ENCODE measurements at regions not wholly inside any gene's neighbourhood (a gene's known extent, or its start where the extent isn't known, plus 50 kb on each side); places are given as distances from the start of the nearest gene placed in this dataset.

DNA sequence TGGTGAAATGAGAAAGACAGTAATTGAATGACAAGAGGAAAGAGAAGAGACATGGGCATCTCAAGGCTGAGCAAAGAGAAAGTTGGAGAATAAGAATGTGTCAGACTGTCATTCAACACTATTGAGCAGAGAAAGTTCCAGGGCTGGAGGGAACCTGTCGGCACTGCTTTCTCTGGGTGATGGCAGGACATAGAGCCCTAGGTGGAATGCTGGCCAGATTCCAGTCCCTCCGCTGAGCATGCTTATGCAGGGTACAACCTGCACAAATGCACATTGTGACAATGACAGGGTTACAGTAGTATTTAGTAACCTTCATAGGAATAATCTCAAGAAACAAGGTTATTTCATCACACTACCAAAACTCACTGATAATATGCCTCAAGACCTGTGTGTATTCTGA lies 582.8 kb downstream of the ADCYAP1 start:
- peaks cover 15% of the 10 kb centered on the region for H3K9me3 Mint-ChIP-seq
- H3K27me3 Mint-ChIP-seq (ENCODE audit: low read depth): peaks cover 2% of the 10 kb centered on the region; the same call in 1 of the 2 replicates
- CTCF ChIA-PET: no interaction called here
- H3K36me3 Mint-ChIP-seq: no peaks in the 10 kb centered on the region
- POLR2A ChIA-PET: no interaction called here
- TF ChIP-seq NFYB (CRISPR knock-in tag; conservative IDR thresholded peaks at IDR 0.05; ENCODE audit: low read depth) (no peak), NFE2L1 (CRISPR knock-in tag; IDR thresholded peaks at IDR 0.05) (no peak)
- TF ChIP-seq, protein P1, sequence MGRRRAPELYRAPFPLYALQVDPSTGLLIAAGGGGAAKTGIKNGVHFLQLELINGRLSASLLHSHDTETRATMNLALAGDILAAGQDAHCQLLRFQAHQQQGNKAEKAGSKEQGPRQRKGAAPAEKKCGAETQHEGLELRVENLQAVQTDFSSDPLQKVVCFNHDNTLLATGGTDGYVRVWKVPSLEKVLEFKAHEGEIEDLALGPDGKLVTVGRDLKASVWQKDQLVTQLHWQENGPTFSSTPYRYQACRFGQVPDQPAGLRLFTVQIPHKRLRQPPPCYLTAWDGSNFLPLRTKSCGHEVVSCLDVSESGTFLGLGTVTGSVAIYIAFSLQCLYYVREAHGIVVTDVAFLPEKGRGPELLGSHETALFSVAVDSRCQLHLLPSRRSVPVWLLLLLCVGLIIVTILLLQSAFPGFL (CRISPR knock-in tag; IDR thresholded peaks at IDR 0.05; ENCODE audit: borderline replicate concordance): no peak
- TF ChIP-seq, protein P2, sequence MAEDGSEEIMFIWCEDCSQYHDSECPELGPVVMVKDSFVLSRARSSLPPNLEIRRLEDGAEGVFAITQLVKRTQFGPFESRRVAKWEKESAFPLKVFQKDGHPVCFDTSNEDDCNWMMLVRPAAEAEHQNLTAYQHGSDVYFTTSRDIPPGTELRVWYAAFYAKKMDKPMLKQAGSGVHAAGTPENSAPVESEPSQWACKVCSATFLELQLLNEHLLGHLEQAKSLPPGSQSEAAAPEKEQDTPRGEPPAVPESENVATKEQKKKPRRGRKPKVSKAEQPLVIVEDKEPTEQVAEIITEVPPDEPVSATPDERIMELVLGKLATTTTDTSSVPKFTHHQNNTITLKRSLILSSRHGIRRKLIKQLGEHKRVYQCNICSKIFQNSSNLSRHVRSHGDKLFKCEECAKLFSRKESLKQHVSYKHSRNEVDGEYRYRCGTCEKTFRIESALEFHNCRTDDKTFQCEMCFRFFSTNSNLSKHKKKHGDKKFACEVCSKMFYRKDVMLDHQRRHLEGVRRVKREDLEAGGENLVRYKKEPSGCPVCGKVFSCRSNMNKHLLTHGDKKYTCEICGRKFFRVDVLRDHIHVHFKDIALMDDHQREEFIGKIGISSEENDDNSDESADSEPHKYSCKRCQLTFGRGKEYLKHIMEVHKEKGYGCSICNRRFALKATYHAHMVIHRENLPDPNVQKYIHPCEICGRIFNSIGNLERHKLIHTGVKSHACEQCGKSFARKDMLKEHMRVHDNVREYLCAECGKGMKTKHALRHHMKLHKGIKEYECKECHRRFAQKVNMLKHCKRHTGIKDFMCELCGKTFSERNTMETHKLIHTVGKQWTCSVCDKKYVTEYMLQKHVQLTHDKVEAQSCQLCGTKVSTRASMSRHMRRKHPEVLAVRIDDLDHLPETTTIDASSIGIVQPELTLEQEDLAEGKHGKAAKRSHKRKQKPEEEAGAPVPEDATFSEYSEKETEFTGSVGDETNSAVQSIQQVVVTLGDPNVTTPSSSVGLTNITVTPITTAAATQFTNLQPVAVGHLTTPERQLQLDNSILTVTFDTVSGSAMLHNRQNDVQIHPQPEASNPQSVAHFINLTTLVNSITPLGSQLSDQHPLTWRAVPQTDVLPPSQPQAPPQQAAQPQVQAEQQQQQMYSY (CRISPR knock-in tag; IDR thresholded peaks at IDR 0.05): no peak
- TF ChIP-seq, protein P3, sequence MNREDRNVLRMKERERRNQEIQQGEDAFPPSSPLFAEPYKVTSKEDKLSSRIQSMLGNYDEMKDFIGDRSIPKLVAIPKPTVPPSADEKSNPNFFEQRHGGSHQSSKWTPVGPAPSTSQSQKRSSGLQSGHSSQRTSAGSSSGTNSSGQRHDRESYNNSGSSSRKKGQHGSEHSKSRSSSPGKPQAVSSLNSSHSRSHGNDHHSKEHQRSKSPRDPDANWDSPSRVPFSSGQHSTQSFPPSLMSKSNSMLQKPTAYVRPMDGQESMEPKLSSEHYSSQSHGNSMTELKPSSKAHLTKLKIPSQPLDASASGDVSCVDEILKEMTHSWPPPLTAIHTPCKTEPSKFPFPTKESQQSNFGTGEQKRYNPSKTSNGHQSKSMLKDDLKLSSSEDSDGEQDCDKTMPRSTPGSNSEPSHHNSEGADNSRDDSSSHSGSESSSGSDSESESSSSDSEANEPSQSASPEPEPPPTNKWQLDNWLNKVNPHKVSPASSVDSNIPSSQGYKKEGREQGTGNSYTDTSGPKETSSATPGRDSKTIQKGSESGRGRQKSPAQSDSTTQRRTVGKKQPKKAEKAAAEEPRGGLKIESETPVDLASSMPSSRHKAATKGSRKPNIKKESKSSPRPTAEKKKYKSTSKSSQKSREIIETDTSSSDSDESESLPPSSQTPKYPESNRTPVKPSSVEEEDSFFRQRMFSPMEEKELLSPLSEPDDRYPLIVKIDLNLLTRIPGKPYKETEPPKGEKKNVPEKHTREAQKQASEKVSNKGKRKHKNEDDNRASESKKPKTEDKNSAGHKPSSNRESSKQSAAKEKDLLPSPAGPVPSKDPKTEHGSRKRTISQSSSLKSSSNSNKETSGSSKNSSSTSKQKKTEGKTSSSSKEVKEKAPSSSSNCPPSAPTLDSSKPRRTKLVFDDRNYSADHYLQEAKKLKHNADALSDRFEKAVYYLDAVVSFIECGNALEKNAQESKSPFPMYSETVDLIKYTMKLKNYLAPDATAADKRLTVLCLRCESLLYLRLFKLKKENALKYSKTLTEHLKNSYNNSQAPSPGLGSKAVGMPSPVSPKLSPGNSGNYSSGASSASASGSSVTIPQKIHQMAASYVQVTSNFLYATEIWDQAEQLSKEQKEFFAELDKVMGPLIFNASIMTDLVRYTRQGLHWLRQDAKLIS (CRISPR knock-in tag; IDR thresholded peaks at IDR 0.05; ENCODE audit: borderline replicate concordance): no peak
- ATAC-seq (no peak), DNase-seq (ENCODE audit: low spot score) (no peak)
- no peak overlapping the region for H3K27ac Mint-ChIP-seq
- H3K4me3 Mint-ChIP-seq: no peak overlapping the region
- H3K4me1 Mint-ChIP-seq: no peaks in the 10 kb centered on the region

DNA sequence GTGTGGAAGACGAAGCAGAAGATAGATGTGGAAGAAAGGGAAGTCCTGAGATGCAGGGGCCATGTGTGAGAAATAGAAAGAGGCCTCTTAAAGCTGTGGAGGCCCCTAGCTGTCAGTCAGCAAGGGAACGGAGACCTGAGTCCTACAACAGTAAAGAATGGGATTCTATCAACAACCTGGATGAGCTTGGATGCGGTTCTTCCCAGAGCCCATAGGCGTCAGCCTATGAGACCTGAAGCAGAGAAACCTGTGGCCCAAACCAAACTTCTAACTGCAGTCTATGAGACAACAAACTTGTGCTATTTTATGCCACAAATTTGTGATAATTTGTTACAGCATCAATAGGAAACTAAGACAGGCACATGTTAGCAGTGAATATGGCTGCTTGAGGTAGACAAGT lies 583.7 kb downstream of the ADCYAP1 start:
- CTCF ChIA-PET: no interaction called here
- peaks cover 18% of the 10 kb centered on the region for H3K9me3 Mint-ChIP-seq
- POLR2A ChIA-PET: no interaction called here
- H3K4me1 Mint-ChIP-seq: no peaks in the 10 kb centered on the region
- no peak for DNase-seq (ENCODE audit: low spot score)
- ATAC-seq: no peak
- no peak overlapping the region for H3K4me3 Mint-ChIP-seq
- 0 out of 2 replicates have a peak, but pooled peaks cover 2% of the 10 kb centered on the region for H3K27me3 Mint-ChIP-seq (ENCODE audit: low read depth)
- no peaks in the 10 kb centered on the region; the same call in 1 of the 2 replicates for H3K36me3 Mint-ChIP-seq
- no peak overlapping the region for H3K27ac Mint-ChIP-seq
- TF ChIP-seq ZNF671 (CRISPR knock-in tag; IDR thresholded peaks at IDR 0.05): no peak
- TF ChIP-seq MXD4 (CRISPR knock-in tag; IDR thresholded peaks at IDR 0.05; ENCODE audit: borderline replicate concordance): no peak
- TF ChIP-seq, protein P4, sequence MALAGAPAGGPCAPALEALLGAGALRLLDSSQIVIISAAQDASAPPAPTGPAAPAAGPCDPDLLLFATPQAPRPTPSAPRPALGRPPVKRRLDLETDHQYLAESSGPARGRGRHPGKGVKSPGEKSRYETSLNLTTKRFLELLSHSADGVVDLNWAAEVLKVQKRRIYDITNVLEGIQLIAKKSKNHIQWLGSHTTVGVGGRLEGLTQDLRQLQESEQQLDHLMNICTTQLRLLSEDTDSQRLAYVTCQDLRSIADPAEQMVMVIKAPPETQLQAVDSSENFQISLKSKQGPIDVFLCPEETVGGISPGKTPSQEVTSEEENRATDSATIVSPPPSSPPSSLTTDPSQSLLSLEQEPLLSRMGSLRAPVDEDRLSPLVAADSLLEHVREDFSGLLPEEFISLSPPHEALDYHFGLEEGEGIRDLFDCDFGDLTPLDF (CRISPR knock-in tag; IDR thresholded peaks at IDR 0.05): no peak
- no peak for TF ChIP-seq JAZF1 (CRISPR knock-in tag; IDR thresholded peaks at IDR 0.05)
- TF ChIP-seq NFYB (CRISPR knock-in tag; conservative IDR thresholded peaks at IDR 0.05; ENCODE audit: low read depth): no peak
- no peak for TF ChIP-seq FOXP1 (CRISPR knock-in tag; IDR thresholded peaks at IDR 0.05; ENCODE audit: borderline replicate concordance)
- TF ChIP-seq, protein P5, sequence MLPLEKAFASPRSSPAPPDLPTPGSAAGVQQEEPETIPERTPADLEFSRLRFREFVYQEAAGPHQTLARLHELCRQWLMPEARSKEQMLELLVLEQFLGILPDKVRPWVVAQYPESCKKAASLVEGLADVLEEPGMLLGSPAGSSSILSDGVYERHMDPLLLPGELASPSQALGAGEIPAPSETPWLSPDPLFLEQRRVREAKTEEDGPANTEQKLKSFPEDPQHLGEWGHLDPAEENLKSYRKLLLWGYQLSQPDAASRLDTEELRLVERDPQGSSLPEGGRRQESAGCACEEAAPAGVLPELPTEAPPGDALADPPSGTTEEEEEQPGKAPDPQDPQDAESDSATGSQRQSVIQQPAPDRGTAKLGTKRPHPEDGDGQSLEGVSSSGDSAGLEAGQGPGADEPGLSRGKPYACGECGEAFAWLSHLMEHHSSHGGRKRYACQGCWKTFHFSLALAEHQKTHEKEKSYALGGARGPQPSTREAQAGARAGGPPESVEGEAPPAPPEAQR (CRISPR knock-in tag; IDR thresholded peaks at IDR 0.05): no peak
- no peak for TF ChIP-seq NFE2L1 (CRISPR knock-in tag; IDR thresholded peaks at IDR 0.05)
- TF ChIP-seq, protein P6, sequence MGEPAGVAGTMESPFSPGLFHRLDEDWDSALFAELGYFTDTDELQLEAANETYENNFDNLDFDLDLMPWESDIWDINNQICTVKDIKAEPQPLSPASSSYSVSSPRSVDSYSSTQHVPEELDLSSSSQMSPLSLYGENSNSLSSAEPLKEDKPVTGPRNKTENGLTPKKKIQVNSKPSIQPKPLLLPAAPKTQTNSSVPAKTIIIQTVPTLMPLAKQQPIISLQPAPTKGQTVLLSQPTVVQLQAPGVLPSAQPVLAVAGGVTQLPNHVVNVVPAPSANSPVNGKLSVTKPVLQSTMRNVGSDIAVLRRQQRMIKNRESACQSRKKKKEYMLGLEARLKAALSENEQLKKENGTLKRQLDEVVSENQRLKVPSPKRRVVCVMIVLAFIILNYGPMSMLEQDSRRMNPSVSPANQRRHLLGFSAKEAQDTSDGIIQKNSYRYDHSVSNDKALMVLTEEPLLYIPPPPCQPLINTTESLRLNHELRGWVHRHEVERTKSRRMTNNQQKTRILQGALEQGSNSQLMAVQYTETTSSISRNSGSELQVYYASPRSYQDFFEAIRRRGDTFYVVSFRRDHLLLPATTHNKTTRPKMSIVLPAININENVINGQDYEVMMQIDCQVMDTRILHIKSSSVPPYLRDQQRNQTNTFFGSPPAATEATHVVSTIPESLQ (CRISPR knock-in tag; IDR thresholded peaks at IDR 0.05): no peak
- TF ChIP-seq, protein P7, sequence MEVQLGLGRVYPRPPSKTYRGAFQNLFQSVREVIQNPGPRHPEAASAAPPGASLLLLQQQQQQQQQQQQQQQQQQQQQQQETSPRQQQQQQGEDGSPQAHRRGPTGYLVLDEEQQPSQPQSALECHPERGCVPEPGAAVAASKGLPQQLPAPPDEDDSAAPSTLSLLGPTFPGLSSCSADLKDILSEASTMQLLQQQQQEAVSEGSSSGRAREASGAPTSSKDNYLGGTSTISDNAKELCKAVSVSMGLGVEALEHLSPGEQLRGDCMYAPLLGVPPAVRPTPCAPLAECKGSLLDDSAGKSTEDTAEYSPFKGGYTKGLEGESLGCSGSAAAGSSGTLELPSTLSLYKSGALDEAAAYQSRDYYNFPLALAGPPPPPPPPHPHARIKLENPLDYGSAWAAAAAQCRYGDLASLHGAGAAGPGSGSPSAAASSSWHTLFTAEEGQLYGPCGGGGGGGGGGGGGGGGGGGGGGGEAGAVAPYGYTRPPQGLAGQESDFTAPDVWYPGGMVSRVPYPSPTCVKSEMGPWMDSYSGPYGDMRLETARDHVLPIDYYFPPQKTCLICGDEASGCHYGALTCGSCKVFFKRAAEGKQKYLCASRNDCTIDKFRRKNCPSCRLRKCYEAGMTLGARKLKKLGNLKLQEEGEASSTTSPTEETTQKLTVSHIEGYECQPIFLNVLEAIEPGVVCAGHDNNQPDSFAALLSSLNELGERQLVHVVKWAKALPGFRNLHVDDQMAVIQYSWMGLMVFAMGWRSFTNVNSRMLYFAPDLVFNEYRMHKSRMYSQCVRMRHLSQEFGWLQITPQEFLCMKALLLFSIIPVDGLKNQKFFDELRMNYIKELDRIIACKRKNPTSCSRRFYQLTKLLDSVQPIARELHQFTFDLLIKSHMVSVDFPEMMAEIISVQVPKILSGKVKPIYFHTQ (CRISPR knock-in tag; IDR thresholded peaks at IDR 0.05): no peak
- TF ChIP-seq, protein P8, sequence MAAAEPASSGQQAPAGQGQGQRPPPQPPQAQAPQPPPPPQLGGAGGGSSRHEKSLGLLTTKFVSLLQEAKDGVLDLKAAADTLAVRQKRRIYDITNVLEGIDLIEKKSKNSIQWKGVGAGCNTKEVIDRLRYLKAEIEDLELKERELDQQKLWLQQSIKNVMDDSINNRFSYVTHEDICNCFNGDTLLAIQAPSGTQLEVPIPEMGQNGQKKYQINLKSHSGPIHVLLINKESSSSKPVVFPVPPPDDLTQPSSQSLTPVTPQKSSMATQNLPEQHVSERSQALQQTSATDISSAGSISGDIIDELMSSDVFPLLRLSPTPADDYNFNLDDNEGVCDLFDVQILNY (CRISPR knock-in tag; IDR thresholded peaks at IDR 0.05): no peak
- no peak for TF ChIP-seq MYBL2 (CRISPR knock-in tag; IDR thresholded peaks at IDR 0.05)
- no peak for TF ChIP-seq ESRRA (CRISPR knock-in tag; IDR thresholded peaks at IDR 0.05; ENCODE audit: borderline replicate concordance)
- TF ChIP-seq TEAD1 (CRISPR knock-in tag; IDR thresholded peaks at IDR 0.05): no peak

Data from WTC11 (cell line).